ENCODE measurements at regions not wholly inside any gene's neighbourhood (a gene's known extent, or its start where the extent isn't known, plus 50 kb on each side); places are given as distances from the start of the nearest gene placed in this dataset.

- DNase-seq = no peak
Measured at GRCh38 chrX:13140007-13140406, 95.6 kb upstream of the FAM9C start.

GRCh38 chrX:13131396-13132137 lies 87.1 kb upstream of the FAM9C start:
- no peak for DNase-seq

GRCh38 chrX:13130816-13131215 lies 86.4 kb upstream of the FAM9C start:
- no peak for DNase-seq

DNA sequence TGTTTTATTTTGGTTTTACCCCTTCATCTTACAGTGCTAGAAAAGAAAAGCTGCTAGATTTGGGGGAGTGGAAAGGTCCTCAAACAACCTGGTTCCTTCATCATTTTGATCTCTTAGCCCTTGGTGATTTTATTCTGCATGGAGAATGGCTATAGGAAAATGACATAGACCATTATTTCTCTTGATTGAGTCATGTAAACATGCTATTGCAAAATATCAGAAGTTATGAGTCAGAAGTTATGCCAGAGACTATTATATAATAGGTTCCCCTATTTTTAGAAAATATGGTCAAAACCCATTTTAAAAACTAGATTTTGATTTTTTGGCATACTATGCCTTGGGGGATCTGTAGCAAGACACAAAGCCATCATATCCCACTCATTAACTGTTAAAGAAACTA lies 83.7 kb upstream of the FAM9C start:
- DNase-seq = no peak

DNA sequence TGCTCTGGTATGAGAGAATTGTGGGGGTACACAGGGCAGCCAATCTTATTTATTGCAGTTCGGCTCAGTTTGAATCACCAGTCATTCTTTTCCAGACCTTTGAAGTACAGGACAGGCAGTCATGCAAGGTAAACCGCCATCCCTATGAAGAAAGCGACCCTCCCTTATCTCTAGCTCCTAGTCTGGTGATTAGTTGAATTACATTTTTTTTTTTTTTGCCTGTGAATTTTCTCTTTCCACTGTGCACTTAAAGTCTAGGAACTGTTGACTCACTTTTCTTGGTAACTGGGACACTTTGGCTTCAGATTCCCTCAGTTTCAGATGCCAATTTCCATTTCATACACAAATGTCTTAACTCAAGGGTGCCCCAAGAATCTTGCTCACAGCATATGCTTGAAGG lies 82.4 kb upstream of the FAM9C start:
- no peak for DNase-seq

DNA sequence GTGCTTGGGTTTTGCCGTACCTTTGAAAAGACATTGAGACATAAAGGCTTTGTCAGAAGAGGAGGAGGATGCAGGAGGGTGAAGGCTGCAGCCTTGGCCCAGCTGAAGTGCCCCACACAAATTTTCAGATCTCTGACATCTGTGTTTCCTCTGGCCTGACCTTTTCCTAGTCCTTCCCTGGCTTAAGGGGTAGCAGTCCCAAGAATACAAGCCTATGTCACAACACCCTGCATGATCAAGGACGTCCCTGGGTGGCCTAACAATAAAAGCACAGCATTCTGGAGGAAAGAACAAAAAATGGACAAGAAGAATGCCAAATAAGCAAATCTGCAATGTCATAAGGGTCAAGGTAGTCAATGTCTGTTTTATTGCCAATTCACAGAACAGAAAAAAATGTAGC lies 80.8 kb upstream of the FAM9C start:
- DNase-seq = no peak

DNA sequence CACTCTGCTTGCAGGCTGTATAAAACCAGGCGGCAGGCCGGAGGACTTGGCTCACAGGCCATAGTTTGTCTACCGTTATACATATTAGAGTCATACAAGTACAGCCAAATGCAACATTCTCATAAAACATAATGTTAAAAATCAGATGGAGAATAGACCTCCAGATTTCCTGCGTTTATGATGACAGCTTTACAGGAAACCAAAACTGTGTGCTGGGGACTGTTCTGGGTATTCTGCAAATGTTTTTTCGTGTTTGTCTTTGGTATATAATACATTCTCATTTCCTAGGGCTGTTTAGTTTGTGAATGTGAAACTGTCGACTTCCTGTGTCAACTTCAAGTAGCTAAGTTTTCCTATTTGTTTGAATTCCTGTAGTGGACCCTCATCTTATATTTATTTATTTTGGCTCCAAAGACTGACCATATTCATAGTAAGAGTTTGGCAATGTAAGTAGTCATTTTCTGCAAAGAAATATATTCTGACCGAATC lies 79.5 kb upstream of the FAM9C start:
- no peak for DNase-seq

DNA sequence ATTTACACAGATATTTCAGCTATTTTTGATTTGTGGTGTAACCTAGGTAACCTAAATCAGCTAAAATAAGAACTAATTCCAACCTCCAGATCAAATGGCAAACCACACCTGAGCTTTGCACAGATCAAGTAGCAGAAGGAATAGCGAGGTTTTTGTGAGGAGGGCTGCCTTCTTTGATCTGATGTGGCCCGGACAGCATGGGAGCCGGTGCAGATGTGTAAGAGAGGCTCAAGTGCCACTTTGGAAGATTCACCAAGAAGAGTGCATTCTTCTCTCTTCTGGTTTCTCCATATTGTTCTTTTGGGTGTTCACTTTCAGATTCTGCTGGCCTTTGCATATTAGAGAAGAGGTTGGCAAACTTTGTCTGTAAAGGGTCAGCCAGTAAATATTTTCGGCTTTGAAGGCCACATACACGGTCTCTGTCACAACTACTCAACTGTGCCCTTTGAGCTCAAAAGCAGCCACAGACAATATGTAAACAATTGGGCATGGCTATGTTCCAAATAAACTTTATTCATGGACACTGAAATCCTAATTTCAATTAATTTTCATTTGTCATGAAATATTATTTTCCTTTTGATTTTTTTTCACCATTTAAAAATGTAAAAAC lies 78.9 kb upstream of the FAM9C start:
- no peak for DNase-seq

DNA sequence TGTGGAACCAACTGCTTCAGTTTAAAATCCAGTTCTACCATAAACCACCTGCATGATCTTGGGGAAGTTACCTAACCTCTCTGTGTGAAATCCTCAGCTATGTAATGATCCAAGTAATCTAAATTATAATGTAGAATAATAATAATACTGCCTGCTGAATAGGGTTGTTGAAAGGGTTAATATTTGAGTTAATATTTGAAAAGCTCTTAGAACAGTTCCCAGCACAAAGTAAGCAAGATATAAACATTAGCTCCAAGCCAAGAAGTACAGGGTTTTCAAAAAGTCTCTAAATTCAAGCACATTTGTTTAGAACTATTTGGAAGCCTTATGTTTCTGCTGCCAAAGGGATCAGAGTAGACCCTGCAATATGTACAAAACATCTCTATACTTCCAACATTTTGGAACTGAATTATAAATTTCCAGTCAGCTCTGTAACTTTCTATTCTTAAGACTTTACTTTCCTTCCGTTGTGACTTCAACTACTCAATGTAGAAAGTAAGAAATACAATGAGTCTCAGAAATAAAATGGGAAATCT lies 76.7 kb upstream of the FAM9C start:
- no peak for DNase-seq

GRCh38 chrX:13120017-13120416 lies 75.6 kb upstream of the FAM9C start:
- no peak for DNase-seq

- no peak for DNase-seq
Measured at GRCh38 chrX:13119386-13119785, 75.0 kb upstream of the FAM9C start.

DNA sequence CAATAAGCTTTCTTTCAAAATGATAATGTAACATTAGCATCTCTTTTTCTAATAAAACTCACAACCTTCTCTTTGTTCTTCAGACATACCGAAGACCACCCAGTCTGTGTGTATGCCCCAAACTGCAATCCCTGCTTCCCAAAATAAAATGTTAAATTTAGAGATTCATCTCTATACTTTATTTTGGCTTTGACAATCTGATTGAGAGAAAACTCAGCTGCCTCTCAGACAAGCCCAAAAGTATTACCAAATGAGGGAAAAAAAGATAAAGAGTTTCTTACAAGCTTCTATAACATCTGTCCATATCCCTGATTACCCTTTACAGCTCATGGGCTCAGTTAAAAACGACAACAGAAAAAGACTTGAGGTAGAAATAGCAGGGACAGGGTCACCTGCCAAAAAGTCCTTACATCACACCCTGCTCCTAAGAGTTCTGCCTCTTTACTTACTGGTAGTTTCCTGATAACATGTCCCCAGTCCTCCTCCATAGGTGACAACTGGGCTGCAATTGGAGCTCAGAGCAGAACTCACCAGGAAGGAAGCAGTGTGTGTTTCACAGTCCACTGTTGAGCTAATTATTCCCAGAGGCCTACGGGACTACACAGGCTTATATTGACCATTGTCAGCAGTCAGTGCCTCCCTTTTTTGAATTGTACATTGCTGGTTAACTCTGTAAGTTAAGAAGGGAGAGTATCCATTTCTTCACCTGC lies 70.9 kb upstream of the FAM9C start:
- no peak for DNase-seq

- no peak for DNase-seq
Measured at GRCh38 chrX:13112499-13112898, 68.1 kb upstream of the FAM9C start.

- no peak for DNase-seq
Measured at GRCh38 chrX:13110433-13111324, 66.3 kb upstream of the FAM9C start.

- no peak for DNase-seq
Measured at GRCh38 chrX:13109817-13110216, 65.4 kb upstream of the FAM9C start.

GRCh38 chrX:13103914-13104274 lies 59.5 kb upstream of the FAM9C start:
- DNase-seq = no peak

DNA sequence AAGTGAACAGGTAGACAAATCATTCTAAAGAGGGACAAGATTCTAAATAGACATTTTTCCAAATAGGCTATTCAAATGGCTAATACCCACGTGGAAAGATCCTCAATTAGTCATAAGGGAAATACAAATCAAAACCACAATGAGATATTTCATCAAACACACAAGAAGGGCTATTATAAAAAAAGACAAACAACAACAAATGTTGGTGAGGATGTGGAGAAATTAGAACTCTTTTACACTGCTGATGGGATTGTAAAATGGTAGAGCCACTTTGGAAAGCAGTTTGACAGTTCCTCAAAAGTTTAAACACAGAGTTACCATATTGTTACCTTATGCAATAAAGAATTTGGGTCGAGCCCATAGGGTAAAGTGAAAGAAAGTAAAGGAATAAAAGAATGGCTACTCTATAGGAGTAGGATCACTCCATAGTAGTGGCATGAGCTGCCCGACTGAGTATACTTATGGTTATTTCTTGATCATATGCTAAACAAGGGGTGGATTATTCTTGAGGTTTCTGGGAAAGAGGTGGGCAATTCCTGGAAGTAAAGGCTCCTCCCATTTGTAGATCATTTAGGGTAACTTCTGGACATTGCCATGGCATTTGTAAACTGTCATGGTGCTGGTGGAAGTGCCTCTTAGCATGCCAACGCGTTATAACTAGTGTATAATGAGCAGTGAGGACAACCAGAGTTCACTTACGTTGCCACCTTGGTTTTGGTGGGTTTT lies 58.9 kb upstream of the FAM9C start:
- no peak for DNase-seq

DNA sequence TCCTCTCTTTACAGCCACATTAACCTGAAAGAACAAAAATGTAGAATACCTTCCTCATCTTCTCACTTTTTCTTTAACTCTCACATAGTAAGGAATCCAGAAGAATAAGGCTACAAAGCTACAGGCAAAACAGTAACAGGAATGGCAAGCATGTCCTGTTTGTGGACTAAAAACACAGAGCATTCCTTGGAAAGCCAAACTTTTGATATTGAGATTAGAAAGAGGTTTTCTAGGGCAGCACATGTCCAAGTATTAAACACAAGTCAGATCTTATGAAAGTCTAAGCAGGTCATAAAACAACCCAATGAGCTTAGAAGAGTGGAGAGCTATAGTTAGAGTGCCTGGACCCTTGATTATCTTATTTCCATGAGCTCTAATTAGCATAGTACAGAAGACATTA lies 58.2 kb upstream of the FAM9C start:
- no peak for DNase-seq

GRCh38 chrX:13101441-13102139 lies 57.2 kb upstream of the FAM9C start:
- DNase-seq = no peak

- DNase-seq = no peak
Measured at GRCh38 chrX:13099121-13099520, 54.7 kb upstream of the FAM9C start.

- no peak for DNase-seq
Measured at GRCh38 chrX:13096728-13097127, 52.3 kb upstream of the FAM9C start.
